Smooth muscle cell (in vitro differentiated cells): ENCODE measurements at regions not wholly inside any gene's neighbourhood (a gene's known extent, or its start where the extent isn't known, plus 50 kb on each side); places are given as distances from the start of the nearest gene placed in this dataset.

Experiments used
- DNase-seq: peaks from one replicate; lab custom pipeline; 2025; ENCODE audit not compliant: unreplicated experiment; lab: John Stamatoyannopoulos, UW
- H2AFZ ChIP-seq: fragments of 200-600 bp; sonication (generic); 2 replicates; pipeline ENCODE4 v1.6.0; 2016; ENCODE audit warnings: antibody characterized with exemption, low read depth, mild to moderate bottlenecking
- H3F3A ChIP-seq: fragments of 200-600 bp; sonication (generic); 2 replicates; pipeline ENCODE4 v1.6.0; 2017; ENCODE audit warnings: antibody characterized with exemption, low read depth
- H3K27ac ChIP-seq: fragments of 200-600 bp; sonication (generic); 2 replicates; pipeline ENCODE4 v1.5.1; 2016; ENCODE audit warnings: low read depth, mild to moderate bottlenecking
- H3K27me3 ChIP-seq: fragments of 200-600 bp; sonication (generic); 2 replicates; pipeline ENCODE4 v1.6.1; 2016; ENCODE audit warnings: low read depth, mild to moderate bottlenecking
- H3K36me3 ChIP-seq: fragments of 200-600 bp; sonication (generic); 2 replicates; pipeline ENCODE4 v1.5.1; 2016; ENCODE audit warnings: low read depth
- H3K4me1 ChIP-seq: fragments of 200-600 bp; sonication (generic); 2 replicates; pipeline ENCODE4 v1.5.1; 2016; ENCODE audit warnings: low read depth
- H3K4me2 ChIP-seq: fragments of 200-600 bp; sonication (generic); 2 replicates; pipeline ENCODE4 v1.6.0; 2016; ENCODE audit warnings: mild to moderate bottlenecking
- H3K4me3 ChIP-seq: fragments of 200-600 bp; sonication (generic); 2 replicates; pipeline ENCODE4 v1.5.1; 2016; ENCODE audit warnings: mild to moderate bottlenecking
- H3K79me2 ChIP-seq: fragments of 200-600 bp; sonication (generic); 2 replicates; pipeline ENCODE4 v1.6.0; 2016; ENCODE audit warnings: low read depth, mild to moderate bottlenecking
- H3K9ac ChIP-seq: fragments of 200-600 bp; sonication (generic); 2 replicates; pipeline ENCODE4 v1.6.0; 2016; ENCODE audit warnings: low read depth
- H3K9me3 ChIP-seq: fragments of 200-600 bp; sonication (generic); replicated peaks from 2 replicates; pipeline ENCODE4 v1.5.1; 2016; ENCODE audit warnings: low read depth
- H4K20me1 ChIP-seq: fragments of 200-600 bp; sonication (generic); 2 replicates; pipeline ENCODE4 v1.6.0; 2016; ENCODE audit warnings: low read depth
- CTCF ChIP-seq: fragments of 200-600 bp; sonication (generic); IDR thresholded peaks from 2 replicates; pipeline ENCODE4 v1.5.1; 2017; ENCODE audit warnings: borderline replicate concordance, mild to moderate bottlenecking, antibody characterized with exemption; ENCODE audit not compliant: insufficient read depth, poor library complexity, severe bottlenecking
- WGBS: methylation state at CpG from one replicate; pipeline ENCODE4 v1.1.7; 2016; ENCODE audit warnings: low lambda C conversion rate; 5-methylcytosine and 5-hydroxymethylcytosine counted together

- Histone ChIP-seq H4K20me1 (no peaks in the 10 kb centered on the region), H3K4me2 (no peak overlapping the region), H3K9ac (no peak overlapping the region), H3K79me2 (no peaks in the 10 kb centered on the region), H3K27ac (no peak overlapping the region), H3K9me3 (no peaks in the 10 kb centered on the region), H3K27me3 (no peaks in the 10 kb centered on the region), H2AFZ (no peak overlapping the region), H3F3A (no peaks in the 10 kb centered on the region), H3K4me3 (no peak overlapping the region), H3K36me3 (no peaks in the 10 kb centered on the region), H3K4me1 (no peaks in the 10 kb centered on the region)
- WGBS, result 92% methylated on average over 2 of the region's 2 CpGs
- no peak for DNase-seq
- no peak for TF ChIP-seq CTCF
Measured at GRCh38 chr4:31984872-31985271, 1264.7 kb downstream of the PCDH7 start.

GRCh38 chr4:31995943-31996901 is 1276.1 kb downstream of the PCDH7 start:
- 52% methylated on average over 53 of the region's 55 CpGs for WGBS
- no peak for TF ChIP-seq CTCF
- no peaks in the 10 kb centered on the region for H3K27me3 ChIP-seq
- H3F3A ChIP-seq, result no peaks in the 10 kb centered on the region
- H2AFZ ChIP-seq, result peak overlapping the region; percentile 61
- no peaks in the 10 kb centered on the region for H4K20me1 ChIP-seq
- peak overlapping the region; percentile 56 for H3K4me3 ChIP-seq
- DNase-seq, result no peak
- no peak overlapping the region for H3K9ac ChIP-seq
- H3K36me3 ChIP-seq, result no peaks in the 10 kb centered on the region
- no peaks in the 10 kb centered on the region for H3K9me3 ChIP-seq
- no peaks in the 10 kb centered on the region for H3K79me2 ChIP-seq
- H3K4me2 ChIP-seq, result peak overlapping the region; percentile 83
- no peaks in the 10 kb centered on the region for H3K4me1 ChIP-seq
- H3K27ac ChIP-seq, result no peak overlapping the region

GRCh38 chr4:31998807-31999206 is 1278.6 kb downstream of the PCDH7 start:
- no peaks in the 10 kb centered on the region for H3K79me2 ChIP-seq
- H3K4me1 ChIP-seq, result no peaks in the 10 kb centered on the region
- whole genome bisulfite sequencing, result 42% methylated on average over 2 of the region's 2 CpGs
- DNase-seq, result no peak
- no peak overlapping the region for H3K9ac ChIP-seq
- no peak overlapping the region for H2AFZ ChIP-seq
- H3F3A ChIP-seq, result no peaks in the 10 kb centered on the region
- no peaks in the 10 kb centered on the region for H3K27me3 ChIP-seq
- no peak for TF ChIP-seq CTCF
- no peak overlapping the region for H3K27ac ChIP-seq
- no peak overlapping the region for H3K4me3 ChIP-seq
- no peak overlapping the region for H3K4me2 ChIP-seq
- no peaks in the 10 kb centered on the region for H4K20me1 ChIP-seq
- no peaks in the 10 kb centered on the region for H3K9me3 ChIP-seq
- H3K36me3 ChIP-seq, result no peaks in the 10 kb centered on the region
